HFFc6 (cell line): ENCODE measurements at regions not wholly inside any gene's neighbourhood (a gene's known extent, or its start where the extent isn't known, plus 50 kb on each side); places are given as distances from the start of the nearest gene placed in this dataset.

Experiments used
- DNase-seq: peaks from one replicate; pipeline ENCODE4 v3.0.0-alpha.2; 2018
- H3K27ac Mint-ChIP-seq: 2 replicates; pipeline ENCODE4 v1.8.0; 2020; ENCODE audit warnings: mild to moderate bottlenecking, mixed read lengths
- H3K27me3 Mint-ChIP-seq: 2 replicates; pipeline ENCODE4 v1.8.0; 2021; ENCODE audit warnings: mild to moderate bottlenecking, moderate library complexity, mixed read lengths; ENCODE audit not compliant: insufficient read depth
- H3K36me3 Mint-ChIP-seq: 2 replicates; pipeline ENCODE4 v1.8.0; 2021; ENCODE audit warnings: low read depth, mixed read lengths
- H3K4me1 Mint-ChIP-seq: 2 replicates; pipeline ENCODE4 v1.8.0; 2020; ENCODE audit warnings: low read depth, mixed read lengths
- H3K4me3 Mint-ChIP-seq: 2 replicates; pipeline ENCODE4 v1.8.0; 2020; ENCODE audit warnings: mild to moderate bottlenecking, moderate library complexity, mixed read lengths
- H3K9me3 Mint-ChIP-seq: 2 replicates; pipeline ENCODE4 v1.8.0; 2020; ENCODE audit warnings: mild to moderate bottlenecking, mixed read lengths
- TF ChIP-seq, protein P1 (sequence below): fragments of 200-600 bp; sonication (generic); IDR thresholded peaks from 2 replicates; pipeline ENCODE4 v1.5.0; 2021; ENCODE audit warnings: antibody characterized with exemption, mild to moderate bottlenecking

DNA sequence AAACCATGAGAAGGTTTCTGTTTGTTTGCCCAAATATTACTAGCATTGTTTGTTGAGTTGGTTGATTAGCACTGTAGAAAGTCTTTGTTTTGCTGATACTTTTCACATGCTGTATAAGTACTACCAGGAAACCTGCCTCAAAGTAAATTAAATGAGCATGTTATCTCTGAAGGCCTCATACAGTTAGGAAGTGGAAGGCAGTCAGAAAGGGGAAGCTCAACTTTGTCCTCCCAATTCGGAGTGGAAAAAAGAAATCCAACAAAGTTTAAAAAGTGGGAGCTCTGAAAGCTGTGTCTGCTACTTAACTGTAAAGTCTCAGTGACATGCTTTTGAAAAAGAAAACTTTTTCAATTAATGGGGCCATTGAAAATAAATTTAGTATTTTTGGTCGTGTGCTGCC lies 188.3 kb upstream of the BLID start:
- Mint-ChIP-seq H3K36me3 (peaks cover 6% of the 10 kb centered on the region), H3K27ac (no peak overlapping the region), H3K4me1 (no peaks in the 10 kb centered on the region), H3K27me3 (peaks cover 30% of the 10 kb centered on the region), H3K9me3 (peaks cover 7% of the 10 kb centered on the region; the same call in 1 of the 2 replicates), H3K4me3 (no peak overlapping the region)
- TF ChIP-seq, protein P1, sequence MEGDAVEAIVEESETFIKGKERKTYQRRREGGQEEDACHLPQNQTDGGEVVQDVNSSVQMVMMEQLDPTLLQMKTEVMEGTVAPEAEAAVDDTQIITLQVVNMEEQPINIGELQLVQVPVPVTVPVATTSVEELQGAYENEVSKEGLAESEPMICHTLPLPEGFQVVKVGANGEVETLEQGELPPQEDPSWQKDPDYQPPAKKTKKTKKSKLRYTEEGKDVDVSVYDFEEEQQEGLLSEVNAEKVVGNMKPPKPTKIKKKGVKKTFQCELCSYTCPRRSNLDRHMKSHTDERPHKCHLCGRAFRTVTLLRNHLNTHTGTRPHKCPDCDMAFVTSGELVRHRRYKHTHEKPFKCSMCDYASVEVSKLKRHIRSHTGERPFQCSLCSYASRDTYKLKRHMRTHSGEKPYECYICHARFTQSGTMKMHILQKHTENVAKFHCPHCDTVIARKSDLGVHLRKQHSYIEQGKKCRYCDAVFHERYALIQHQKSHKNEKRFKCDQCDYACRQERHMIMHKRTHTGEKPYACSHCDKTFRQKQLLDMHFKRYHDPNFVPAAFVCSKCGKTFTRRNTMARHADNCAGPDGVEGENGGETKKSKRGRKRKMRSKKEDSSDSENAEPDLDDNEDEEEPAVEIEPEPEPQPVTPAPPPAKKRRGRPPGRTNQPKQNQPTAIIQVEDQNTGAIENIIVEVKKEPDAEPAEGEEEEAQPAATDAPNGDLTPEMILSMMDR, result no peak
- no peak for DNase-seq

DNA sequence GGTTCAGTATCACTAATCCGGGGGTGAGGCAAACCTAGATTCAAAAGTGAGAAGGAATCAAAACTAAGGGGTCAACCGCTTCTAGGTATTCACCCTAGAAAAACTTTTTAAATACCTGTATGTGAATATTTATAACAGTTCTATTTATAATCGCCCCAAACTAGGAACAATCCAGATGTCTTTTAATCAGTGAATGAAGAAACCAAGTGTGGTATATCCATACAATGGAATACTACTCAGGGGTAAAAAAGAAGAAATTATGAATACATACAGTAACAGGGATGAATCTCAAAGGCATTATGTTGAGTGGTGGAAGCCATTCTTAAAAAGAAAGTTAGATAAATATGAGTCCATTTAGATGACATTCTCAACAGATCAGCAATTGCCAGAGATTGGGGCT lies 178.0 kb upstream of the BLID start:
- H3K4me3 Mint-ChIP-seq, result no peak overlapping the region
- TF ChIP-seq, protein P1, result no peak
- H3K27me3 Mint-ChIP-seq, result peaks cover 13% of the 10 kb centered on the region; the same call in 1 of the 2 replicates
- H3K4me1 Mint-ChIP-seq, result no peaks in the 10 kb centered on the region
- no peak overlapping the region for H3K27ac Mint-ChIP-seq
- peaks cover 17% of the 10 kb centered on the region for H3K9me3 Mint-ChIP-seq
- DNase-seq, result no peak
- H3K36me3 Mint-ChIP-seq, result peaks cover 6% of the 10 kb centered on the region

DNA sequence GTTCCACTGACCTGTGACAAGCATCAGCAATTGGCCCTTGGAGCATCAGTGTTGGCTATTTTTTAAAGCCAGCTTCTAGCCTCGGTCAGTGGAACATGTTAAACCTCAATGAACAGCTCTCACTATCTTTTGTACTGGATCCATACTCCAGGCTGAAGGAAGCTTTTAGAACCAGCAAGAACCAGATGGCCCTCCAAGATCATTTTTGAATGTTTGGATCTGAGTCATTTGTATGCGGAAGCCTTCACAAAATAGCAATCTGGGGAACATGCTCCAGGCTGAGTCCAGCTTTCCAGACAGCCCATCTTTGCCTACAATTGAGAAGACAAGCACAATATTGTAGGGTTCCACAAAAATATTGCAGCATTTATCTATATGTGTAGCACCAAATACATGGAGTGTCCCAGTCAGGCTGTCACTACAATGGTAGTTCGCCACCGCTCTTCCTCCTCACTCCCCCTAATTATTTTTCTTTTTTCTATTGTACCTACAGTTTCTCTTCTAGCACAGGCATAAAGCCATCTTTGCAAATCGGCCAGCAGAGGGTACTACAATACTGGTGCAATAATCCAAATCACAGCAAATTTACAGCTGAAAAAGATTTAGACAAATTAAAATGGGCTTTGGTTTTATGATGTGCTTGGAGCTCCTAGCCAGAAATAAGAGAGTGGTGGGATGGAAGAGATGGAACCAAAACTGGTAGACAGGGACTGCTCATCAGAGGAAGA lies 177.4 kb upstream of the BLID start:
- no peak overlapping the region for H3K27ac Mint-ChIP-seq
- H3K4me3 Mint-ChIP-seq, result no peak overlapping the region
- H3K9me3 Mint-ChIP-seq, result peaks cover 11% of the 10 kb centered on the region
- DNase-seq, result peak; percentile 8
- peaks cover 11% of the 10 kb centered on the region; the same call in 1 of the 2 replicates for H3K27me3 Mint-ChIP-seq
- H3K4me1 Mint-ChIP-seq, result no peaks in the 10 kb centered on the region
- TF ChIP-seq, protein P1, result peak; percentile 71
- H3K36me3 Mint-ChIP-seq, result peaks cover 5% of the 10 kb centered on the region

DNA sequence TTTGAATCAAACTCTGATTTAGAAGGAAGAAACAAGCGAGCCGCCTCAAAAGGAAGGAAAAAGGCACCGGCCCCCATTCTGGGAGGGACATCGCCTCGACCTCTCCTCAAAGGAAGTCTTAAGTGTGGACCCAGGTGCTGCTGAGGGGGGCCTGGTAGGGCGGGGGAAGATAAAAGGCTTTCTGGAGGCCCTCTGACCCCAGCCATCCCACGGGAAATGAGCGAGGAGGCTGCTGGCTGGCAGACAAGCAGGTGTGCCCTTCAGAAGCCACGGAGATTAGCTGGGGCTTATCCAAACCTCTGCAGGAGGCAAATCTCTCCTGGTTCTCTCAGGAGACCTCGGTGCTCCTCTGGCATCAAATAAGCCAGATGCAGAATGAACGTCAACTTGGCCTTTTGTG lies 171.4 kb upstream of the BLID start:
- no peak overlapping the region for H3K27ac Mint-ChIP-seq
- no peaks in the 10 kb centered on the region for H3K36me3 Mint-ChIP-seq
- no peak for DNase-seq
- H3K9me3 Mint-ChIP-seq, result no peaks in the 10 kb centered on the region
- peaks cover 9% of the 10 kb centered on the region; the same call in 1 of the 2 replicates for H3K4me1 Mint-ChIP-seq
- TF ChIP-seq, protein P1, result no peak
- no peak overlapping the region for H3K4me3 Mint-ChIP-seq
- H3K27me3 Mint-ChIP-seq, result peaks cover 9% of the 10 kb centered on the region

DNA sequence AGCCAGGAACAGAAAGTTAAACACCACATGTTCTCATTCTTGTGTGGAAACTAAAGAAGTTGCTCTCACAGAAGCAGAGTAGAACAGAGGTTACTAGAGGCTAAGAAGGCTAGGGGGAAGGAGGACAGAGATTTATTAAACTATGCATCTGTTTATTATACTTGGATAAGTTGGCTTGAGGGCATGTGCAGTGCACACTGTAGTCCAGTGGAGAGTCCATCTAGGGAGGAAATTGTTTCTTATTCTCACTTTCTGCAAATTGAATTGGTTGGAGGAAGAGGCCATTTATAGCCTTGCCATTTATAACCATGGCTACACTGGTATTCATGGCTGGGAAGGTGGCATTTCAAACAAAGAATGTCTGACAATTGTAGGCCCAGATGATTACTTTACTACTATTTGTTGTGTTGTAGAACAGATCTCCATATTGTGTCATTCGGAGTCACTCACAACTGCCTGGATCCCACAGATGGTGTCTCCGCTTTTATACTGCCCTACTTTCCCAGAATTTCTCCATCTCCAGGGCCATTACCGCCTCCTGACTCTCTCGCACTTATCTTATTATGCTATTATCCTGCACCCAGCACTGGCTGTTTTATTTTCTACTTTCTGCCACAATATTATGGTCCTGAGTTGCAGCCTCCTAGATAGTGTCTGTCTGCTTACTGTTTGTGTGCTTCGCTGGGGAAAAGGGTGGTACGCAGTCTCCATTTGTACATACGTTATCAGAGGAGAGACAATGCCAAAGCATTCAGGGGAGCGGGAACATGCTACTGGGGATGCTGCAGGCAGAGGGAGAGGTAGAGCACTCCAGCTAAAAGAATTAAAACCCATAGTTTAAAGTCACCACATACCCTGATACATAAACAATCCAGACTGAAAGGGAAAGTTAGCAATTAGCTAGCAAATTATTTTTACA lies 169.3 kb upstream of the BLID start:
- no peaks in the 10 kb centered on the region for H3K36me3 Mint-ChIP-seq
- peaks cover 10% of the 10 kb centered on the region for H3K27me3 Mint-ChIP-seq
- no peak for DNase-seq
- H3K4me3 Mint-ChIP-seq, result no peak overlapping the region
- TF ChIP-seq, protein P1, result no peak
- H3K9me3 Mint-ChIP-seq, result no peaks in the 10 kb centered on the region
- peaks cover 9% of the 10 kb centered on the region; the same call in 1 of the 2 replicates for H3K4me1 Mint-ChIP-seq
- no peak overlapping the region for H3K27ac Mint-ChIP-seq
